GM19467 (cell line): ENCODE measurements at regions not wholly inside any gene's neighbourhood (a gene's known extent, or its start where the extent isn't known, plus 50 kb on each side); places are given as distances from the start of the nearest gene placed in this dataset.
A peak's percentile ranks its signal among the peaks of the same experiment; 100 is the strongest.

Experiments used
- ATAC-seq: cut with Tn5 transposase; IDR thresholded peaks from one replicate; pipeline ENCODE4 v1.9.1; 2021; ENCODE audit warnings: mild to moderate bottlenecking, moderate library complexity; ENCODE audit not compliant: unreplicated experiment

- no peak for ATAC-seq
These were observed 212.4 kb upstream of the STK17B start for GRCh38 chr2:196383799-196384198.

- no peak for ATAC-seq
These were observed 213.4 kb upstream of the STK17B start for GRCh38 chr2:196384729-196385128.

- no peak for ATAC-seq
These were observed 218.3 kb upstream of the STK17B start for GRCh38 chr2:196389670-196390069.

- ATAC-seq: no peak
These were observed 219.1 kb upstream of the STK17B start for GRCh38 chr2:196390243-196391148.

- no peak for ATAC-seq
These were observed 219.7 kb upstream of the STK17B start for GRCh38 chr2:196391149-196391479.

- ATAC-seq: no peak
These were observed 227.7 kb upstream of the STK17B start for GRCh38 chr2:196399096-196399495.

- ATAC-seq: no peak
These were observed 228.6 kb upstream of the STK17B start for GRCh38 chr2:196399722-196400691.

- no peak for ATAC-seq
These were observed 232.1 kb upstream of the STK17B start for GRCh38 chr2:196403471-196403870.

GRCh38 chr2:196404276-196404675 lies 232.9 kb upstream of the STK17B start:
- ATAC-seq: no peak

- no peak for ATAC-seq
These were observed 231.7 kb upstream of the CCDC150 start for GRCh38 chr2:196407675-196408264.

- no peak for ATAC-seq
These were observed 230.1 kb upstream of the CCDC150 start for GRCh38 chr2:196409376-196409775.

GRCh38 chr2:196410008-196410407 lies 229.5 kb upstream of the CCDC150 start:
- ATAC-seq: no peak

- ATAC-seq: peak; percentile 78
These were observed 225.7 kb upstream of the CCDC150 start for GRCh38 chr2:196413821-196414274.

GRCh38 chr2:196415384-196415783 lies 224.1 kb upstream of the CCDC150 start:
- peak; percentile 79 for ATAC-seq

GRCh38 chr2:196420143-196420542 lies 219.4 kb upstream of the CCDC150 start:
- ATAC-seq: no peak

- ATAC-seq: no peak
These were observed 217.6 kb upstream of the CCDC150 start for GRCh38 chr2:196421880-196422279.

- no peak for ATAC-seq
These were observed 217.2 kb upstream of the CCDC150 start for GRCh38 chr2:196422361-196422760.

GRCh38 chr2:196426122-196426521 lies 213.4 kb upstream of the CCDC150 start:
- no peak for ATAC-seq

- no peak for ATAC-seq
These were observed 211.4 kb upstream of the CCDC150 start for GRCh38 chr2:196427986-196428634.

- ATAC-seq: no peak
These were observed 208.4 kb upstream of the CCDC150 start for GRCh38 chr2:196431076-196431475.

- ATAC-seq: no peak
These were observed 207.6 kb upstream of the CCDC150 start for GRCh38 chr2:196431957-196432356.
